ENCODE measurements at regions not wholly inside any gene's neighbourhood (a gene's known extent, or its start where the extent isn't known, plus 50 kb on each side); places are given as distances from the start of the nearest gene placed in this dataset.

GRCh38 chr5:97550164-97550563, 367.1 kb upstream of the RIOK2 start:
- H3F3A ChIP-seq (ENCODE audit: insufficient read depth, low read length, poor library complexity, severe bottlenecking): peaks cover 5% of the 10 kb centered on the region
- no peaks in the 10 kb centered on the region for H4K20me1 ChIP-seq (ENCODE audit: insufficient read depth)
- peak overlapping the region; percentile 86 for H3K27ac ChIP-seq (ENCODE audit: low read length)
- H3K9me3 ChIP-seq (ENCODE audit: low read length): no peaks in the 10 kb centered on the region
- TF ChIP-seq RAD21 (conservative IDR thresholded peaks at IDR 0.05): peak; percentile 41
- TF ChIP-seq EP300 (conservative IDR thresholded peaks at IDR 0.05; ENCODE audit: poor library complexity, severe bottlenecking): peak; percentile 91
- TF ChIP-seq REST (IDR thresholded peaks at IDR 0.05; ENCODE audit: borderline replicate concordance): peak; percentile 97
- TF ChIP-seq MXI1 (conservative IDR thresholded peaks at IDR 0.05; ENCODE audit: poor library complexity, severe bottlenecking): no peak
- TF ChIP-seq, protein P1, sequence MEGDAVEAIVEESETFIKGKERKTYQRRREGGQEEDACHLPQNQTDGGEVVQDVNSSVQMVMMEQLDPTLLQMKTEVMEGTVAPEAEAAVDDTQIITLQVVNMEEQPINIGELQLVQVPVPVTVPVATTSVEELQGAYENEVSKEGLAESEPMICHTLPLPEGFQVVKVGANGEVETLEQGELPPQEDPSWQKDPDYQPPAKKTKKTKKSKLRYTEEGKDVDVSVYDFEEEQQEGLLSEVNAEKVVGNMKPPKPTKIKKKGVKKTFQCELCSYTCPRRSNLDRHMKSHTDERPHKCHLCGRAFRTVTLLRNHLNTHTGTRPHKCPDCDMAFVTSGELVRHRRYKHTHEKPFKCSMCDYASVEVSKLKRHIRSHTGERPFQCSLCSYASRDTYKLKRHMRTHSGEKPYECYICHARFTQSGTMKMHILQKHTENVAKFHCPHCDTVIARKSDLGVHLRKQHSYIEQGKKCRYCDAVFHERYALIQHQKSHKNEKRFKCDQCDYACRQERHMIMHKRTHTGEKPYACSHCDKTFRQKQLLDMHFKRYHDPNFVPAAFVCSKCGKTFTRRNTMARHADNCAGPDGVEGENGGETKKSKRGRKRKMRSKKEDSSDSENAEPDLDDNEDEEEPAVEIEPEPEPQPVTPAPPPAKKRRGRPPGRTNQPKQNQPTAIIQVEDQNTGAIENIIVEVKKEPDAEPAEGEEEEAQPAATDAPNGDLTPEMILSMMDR (IDR thresholded peaks at IDR 0.05; ENCODE audit: poor library complexity, severe bottlenecking): no peak
- peak; percentile 33 for TF ChIP-seq SMC3 (conservative IDR thresholded peaks at IDR 0.05; ENCODE audit: poor library complexity)
- TF ChIP-seq POLR2AphosphoS5 (IDR thresholded peaks at IDR 0.05): peak; percentile 88
- H3K27me3 ChIP-seq (ENCODE audit: insufficient read depth, low read depth, low read length): no peaks in the 10 kb centered on the region
- H3K9me2 ChIP-seq (ENCODE audit: insufficient read depth, low read length): no peaks in the 10 kb centered on the region
- H3K36me3 ChIP-seq (ENCODE audit: insufficient read depth, low read length): no peaks in the 10 kb centered on the region
- peak overlapping the region; percentile 35 for H3K4me2 ChIP-seq (ENCODE audit: low read length)
- peak overlapping the region; percentile 47 for H3K9ac ChIP-seq (ENCODE audit: low read length)
- peak overlapping the region; percentile 2 for H2AFZ ChIP-seq (ENCODE audit: low read depth, low read length)
- no peaks in the 10 kb centered on the region for H3K79me2 ChIP-seq (replicated peaks; ENCODE audit: insufficient read depth, low read length)
- peak overlapping the region; percentile 28 for H3K4me3 ChIP-seq (ENCODE audit: low read length)

DNA sequence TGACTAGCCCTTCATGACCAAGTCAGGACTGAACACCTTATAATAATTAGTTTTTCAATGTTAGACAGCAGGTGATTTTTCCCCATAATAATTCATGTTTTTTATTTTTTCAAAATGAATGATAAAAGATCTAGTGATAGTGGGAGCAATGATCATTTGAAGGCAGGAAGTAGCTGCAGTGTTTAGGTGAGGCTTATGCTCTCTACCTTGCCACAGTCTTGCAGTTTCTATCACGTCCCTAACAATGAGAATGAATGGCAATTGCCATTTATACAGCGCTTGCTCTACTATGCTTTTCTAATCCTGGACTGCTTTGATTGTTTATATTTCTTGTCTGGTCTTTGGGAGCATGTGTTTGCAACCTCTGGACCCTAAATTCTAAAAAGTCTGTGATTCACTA, 367.8 kb upstream of the RIOK2 start:
- H3K4me2 ChIP-seq (ENCODE audit: low read length): peak overlapping the region; percentile 10
- no peaks in the 10 kb centered on the region for H4K20me1 ChIP-seq (ENCODE audit: insufficient read depth)
- H3K79me2 ChIP-seq (replicated peaks; ENCODE audit: insufficient read depth, low read length): no peaks in the 10 kb centered on the region
- H2AFZ ChIP-seq (ENCODE audit: low read depth, low read length): peak overlapping the region; percentile 2
- TF ChIP-seq MXI1 (conservative IDR thresholded peaks at IDR 0.05; ENCODE audit: poor library complexity, severe bottlenecking) (no peak), REST (IDR thresholded peaks at IDR 0.05; ENCODE audit: borderline replicate concordance) (no peak), POLR2AphosphoS5 (IDR thresholded peaks at IDR 0.05) (no peak), TAF1 (IDR thresholded peaks at IDR 0.05; ENCODE audit: low read depth) (no peak), EP300 (conservative IDR thresholded peaks at IDR 0.05; ENCODE audit: poor library complexity, severe bottlenecking) (no peak), SMC3 (conservative IDR thresholded peaks at IDR 0.05; ENCODE audit: poor library complexity) (no peak), EZH2 (IDR thresholded peaks at IDR 0.05; ENCODE audit: borderline replicate concordance, insufficient read depth, low read length, poor library complexity, severe bottlenecking) (no peak), RAD21 (conservative IDR thresholded peaks at IDR 0.05) (no peak)
- TF ChIP-seq, protein P1 (IDR thresholded peaks at IDR 0.05; ENCODE audit: poor library complexity, severe bottlenecking): no peak
- peak overlapping the region; percentile 86 for H3K27ac ChIP-seq (ENCODE audit: low read length)
- H3K9me2 ChIP-seq (ENCODE audit: insufficient read depth, low read length): no peaks in the 10 kb centered on the region
- peak overlapping the region; percentile 47 for H3K9ac ChIP-seq (ENCODE audit: low read length)
- H3K4me3 ChIP-seq (ENCODE audit: low read length): peak overlapping the region; percentile 11
- H3K27me3 ChIP-seq (ENCODE audit: insufficient read depth, low read depth, low read length): no peaks in the 10 kb centered on the region
- no peaks in the 10 kb centered on the region for H3K9me3 ChIP-seq (ENCODE audit: low read length)
- no peaks in the 10 kb centered on the region for H3K36me3 ChIP-seq (ENCODE audit: insufficient read depth, low read length)
- H3F3A ChIP-seq (ENCODE audit: insufficient read depth, low read length, poor library complexity, severe bottlenecking): peaks cover 5% of the 10 kb centered on the region
